NCI-H187 treated with DMSO at 0.1 percent for 48 hours (cell line): ENCODE measurements at regions not wholly inside any gene's neighbourhood (a gene's known extent, or its start where the extent isn't known, plus 50 kb on each side); places are given as distances from the start of the nearest gene placed in this dataset.

Experiments
- DNase-seq: peaks from one replicate; lab custom pipeline; 2025; lab: John Stamatoyannopoulos, UW

DNA sequence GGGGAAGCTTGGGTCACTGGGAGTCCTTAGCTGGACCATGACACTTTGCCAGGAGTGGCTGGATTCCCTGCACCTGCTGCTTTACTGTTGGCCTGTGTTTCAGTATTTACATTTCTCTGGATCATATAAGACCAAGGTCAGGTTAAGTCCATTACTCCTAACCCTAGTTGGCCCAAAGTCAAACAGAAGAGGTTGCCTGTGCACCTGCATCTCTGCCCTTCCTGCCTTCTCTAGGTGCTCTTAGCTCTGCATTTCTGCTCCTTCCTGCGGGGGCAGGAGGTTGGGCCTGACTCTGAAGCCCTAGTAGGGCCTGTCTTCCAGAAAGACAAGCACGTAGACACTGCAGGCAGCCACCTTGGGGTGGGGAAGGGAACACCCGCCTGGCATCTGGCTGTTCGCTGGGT is 124.3 kb downstream of the RPLP1 start:
- DNase-seq, result no peak

DNA sequence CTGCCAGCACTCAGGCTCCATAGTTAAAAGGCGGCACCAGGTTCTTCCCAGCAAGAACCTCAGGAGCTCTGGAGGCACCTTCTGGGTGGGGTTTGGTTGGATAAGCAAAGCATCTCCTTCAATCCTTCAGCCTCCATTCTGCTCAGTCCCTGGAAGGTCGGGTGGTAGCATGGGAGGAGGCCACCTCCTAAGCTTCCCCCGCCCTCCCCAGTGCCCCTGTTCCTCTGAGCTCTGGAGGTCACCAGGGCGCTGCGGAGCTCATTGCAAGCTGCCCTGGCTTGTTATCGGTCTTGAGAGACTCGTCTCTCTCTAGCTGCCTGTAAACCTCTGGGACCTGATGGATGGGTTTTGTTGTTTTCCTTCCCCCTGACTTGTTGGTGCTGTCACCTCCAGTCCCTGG is 124.8 kb downstream of the RPLP1 start:
- no peak for DNase-seq

DNA sequence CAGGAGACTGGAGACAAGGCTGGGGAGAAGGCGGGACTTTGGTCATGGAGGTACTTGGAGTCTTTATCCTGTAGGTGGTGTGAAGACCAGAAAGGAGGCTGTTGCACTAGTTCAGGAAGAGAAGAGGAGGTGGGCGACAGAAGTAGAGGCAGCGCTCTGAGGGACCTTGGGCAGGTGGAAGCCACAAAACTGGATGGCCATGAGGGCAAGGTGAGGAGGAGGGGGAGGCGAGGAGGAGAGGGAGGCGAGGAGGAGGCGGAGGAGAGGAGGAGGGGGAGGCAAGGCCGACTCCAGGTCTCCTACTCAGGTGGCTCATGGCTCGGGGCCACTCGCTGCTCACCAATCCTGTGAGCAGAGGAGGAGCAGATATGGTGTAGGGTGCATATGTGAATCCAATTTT is 125.6 kb downstream of the RPLP1 start:
- no peak for DNase-seq

DNA sequence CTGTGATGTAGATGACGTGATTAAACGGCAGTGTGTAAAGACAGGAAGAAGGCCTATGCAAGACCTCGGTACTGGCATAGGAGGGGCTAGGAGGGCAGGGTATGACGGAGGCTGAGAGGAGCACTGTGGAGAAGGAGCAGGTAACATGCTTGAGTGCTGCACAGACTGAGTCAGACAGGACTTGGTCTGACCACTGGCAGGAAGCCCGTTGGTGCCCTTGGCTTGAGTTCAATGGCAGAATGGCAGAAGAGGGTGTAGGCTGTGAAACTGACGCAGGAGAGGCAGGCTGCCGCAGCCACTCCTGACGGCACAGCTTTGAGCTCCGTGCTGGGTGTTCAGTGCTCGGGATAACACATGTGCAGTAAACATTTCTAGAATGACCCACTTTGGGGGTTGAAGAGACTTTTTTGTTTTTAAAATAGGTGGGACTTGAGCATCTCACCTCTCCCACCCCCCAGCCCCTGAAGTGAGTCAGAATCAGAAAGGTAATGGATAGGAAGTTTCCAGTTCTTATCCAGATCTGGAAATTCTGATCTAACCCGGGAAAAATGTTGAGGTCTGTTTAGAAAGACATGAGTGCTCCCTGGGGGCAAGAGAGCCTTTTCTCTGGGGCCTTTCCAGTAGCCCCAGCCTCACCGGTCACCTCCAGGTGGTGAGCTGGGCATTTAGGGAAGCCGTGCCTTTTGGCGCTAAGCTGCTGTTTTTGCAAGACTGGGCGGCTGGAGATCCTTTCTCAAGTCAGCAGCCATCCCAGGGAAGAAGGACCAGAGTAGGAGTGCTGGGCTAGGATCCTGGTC is 126.4 kb downstream of the RPLP1 start:
- no peak for DNase-seq

DNA sequence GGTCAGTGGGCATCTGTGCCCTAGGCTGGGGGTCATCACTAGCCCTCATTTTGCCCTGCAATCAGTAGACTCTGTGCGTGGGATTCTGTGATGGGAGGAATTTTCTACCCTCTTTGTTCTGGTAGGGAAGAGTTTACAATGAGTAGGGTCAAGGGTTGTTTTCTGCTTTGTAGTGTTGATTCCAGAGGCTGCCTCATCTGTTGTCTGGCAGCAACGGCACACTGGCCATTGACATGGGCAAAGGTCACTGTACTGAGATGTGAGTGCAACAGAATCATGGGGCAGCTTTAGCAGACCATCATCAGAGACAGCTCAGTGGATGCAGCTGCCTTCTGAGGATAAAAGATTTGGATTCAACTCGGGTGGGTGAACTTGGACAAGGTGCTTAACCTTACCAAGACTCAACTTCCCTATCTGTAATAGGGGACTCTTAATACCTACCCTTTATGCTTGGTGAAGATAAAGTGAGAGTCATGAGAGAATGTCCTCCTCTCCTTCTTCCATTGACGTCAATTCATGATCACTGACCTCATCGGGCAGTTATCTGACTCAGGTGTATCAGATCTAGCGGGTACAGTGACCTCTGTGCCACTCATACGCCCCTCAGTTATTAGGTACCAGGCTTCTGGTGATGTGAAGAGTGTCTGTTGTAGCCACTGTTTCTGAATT is 127.5 kb downstream of the RPLP1 start:
- no peak for DNase-seq

DNA sequence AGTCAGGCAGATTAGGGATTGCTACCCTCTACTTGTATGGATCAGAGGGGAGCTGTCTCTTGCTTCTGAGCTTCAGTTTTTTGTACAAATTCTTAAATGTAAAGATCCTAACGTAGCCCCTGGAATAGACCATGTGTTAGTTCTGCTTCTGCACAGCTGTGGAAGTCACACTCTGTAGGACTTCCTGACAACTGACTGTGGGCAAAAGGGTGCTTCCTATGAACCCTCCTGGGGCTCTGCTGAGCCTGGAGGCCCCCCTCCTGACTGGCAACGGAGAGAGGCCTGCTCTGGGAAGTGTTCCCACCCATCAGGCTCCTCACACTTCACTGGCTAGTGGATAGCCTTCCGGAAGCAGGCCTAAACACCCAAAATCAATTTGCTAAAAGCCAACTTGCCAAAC is 131.0 kb downstream of the RPLP1 start:
- DNase-seq, result no peak

DNA sequence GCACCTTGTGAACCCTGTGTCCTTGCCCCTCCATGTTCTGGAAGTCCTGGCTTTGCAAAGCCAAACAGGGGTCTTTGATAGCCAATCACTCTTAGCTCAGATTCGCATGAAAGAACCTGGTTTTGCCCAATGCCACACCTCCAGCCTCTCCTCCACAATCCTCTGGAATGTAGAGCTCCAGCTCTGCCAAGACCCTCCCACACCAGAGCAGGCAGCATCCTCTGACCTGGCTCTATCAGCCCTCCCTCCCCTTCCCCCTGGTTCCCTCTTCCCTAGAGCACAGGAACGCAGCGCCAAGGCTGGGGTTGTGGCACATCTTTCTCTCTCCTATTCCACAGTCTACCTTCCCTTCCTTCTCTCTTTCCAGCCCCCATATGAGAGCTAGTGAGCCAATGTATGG is 133.3 kb downstream of the RPLP1 start:
- no peak for DNase-seq

DNA sequence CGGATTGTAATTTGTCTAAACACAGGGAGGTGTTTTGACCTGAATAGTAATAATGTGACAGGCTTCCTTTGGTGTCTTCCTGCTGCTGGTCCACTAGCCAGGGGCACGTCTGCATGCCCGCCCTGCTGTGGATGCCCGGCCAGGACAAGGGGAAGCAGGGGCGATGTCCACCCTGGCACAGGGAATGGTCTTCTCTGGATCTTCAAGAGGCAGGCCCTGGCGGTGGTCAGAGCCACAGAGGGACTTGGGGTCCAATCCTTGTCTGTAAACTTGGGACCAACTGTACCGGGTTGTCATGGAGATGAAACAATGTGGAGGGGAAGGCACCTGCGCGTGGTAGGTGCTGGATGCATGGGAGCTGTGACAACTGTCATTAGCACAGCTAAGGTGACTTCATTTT is 134.1 kb downstream of the RPLP1 start:
- DNase-seq, result no peak

DNA sequence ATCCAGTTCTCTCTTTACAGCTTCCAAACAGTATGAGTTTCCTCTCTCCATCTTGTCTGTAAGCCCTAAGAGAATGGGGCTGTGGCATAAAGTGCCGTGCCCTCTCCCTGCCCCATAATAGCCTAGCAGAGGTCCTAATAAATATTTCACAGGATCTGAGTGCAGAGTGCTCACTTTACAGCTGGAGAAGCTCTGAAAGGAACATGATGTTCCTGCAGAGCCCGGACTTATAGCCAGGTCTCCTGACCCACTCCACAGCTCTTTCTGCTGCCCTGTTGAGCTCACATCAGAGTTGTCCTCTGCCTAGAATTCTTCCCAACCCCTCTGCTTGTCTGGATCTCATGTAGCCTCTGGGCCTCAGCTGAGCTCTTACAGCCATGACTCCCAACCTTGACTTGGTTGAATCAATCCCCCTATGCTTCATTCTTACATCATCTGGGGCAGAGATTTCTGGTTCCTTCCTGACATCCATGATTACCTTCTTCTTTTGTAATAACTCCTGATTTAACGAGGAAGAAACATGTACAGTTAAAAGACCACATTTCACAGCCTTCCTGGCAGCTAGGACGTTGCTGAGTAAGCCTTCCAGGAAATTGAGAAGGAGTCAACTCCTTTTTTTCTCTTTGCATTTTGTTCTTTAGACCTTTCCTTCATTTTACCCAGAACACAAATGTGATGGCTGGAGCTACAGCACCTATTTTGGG is 135.3 kb downstream of the RPLP1 start:
- DNase-seq, result no peak

DNA sequence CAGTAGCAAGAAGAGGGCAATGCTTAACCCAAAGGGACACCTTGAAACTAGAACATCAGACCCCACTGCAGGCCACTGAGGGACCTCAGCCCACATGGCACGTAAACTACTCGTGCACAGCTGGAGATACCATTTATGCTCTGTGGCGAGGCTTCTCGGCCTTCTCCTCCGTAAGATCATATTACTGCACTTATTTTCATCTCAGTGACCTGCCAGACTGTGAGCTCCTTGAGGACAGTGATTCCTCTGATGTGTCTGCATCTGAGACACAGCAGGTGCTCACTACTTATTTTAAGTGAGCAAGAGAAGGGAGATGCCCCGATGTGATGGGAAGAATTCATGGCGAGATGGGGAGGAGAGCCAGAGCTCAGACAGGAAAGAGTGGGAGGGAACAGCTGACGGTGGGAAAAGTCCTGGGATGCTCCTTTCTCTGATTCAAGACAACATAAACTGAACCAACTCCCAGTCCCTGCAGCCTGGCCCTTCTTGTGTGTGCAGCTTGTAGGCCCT is 137.6 kb downstream of the RPLP1 start:
- DNase-seq, result no peak

DNA sequence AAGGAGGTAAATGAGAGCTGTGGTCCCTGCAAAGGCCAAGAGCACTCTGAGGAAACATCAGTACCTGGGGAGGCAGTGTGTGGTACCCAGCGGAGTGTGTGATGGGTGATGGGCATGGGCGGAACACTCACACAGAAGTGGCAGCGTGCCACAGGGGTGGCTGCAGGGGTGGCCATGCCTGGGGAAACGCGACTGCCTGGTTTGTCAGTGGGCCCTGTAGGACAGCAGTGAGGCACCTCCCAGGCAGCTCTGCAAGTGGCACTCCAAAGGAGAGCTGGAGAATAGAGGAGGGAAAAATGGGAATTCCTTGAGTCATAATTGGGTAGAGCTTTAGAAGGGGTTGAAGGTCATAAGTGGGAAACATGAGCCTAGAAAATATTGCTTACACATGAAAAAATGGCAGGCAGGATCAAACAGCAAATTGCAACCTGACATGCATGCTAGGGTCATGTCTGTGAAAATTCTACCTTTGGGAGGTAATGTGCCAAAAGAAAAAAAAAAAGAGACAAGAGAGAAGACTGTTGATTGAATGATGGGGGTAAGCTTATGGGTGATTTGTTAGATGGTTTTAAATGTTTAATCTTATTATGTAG is 138.4 kb downstream of the RPLP1 start:
- DNase-seq, result no peak

DNA sequence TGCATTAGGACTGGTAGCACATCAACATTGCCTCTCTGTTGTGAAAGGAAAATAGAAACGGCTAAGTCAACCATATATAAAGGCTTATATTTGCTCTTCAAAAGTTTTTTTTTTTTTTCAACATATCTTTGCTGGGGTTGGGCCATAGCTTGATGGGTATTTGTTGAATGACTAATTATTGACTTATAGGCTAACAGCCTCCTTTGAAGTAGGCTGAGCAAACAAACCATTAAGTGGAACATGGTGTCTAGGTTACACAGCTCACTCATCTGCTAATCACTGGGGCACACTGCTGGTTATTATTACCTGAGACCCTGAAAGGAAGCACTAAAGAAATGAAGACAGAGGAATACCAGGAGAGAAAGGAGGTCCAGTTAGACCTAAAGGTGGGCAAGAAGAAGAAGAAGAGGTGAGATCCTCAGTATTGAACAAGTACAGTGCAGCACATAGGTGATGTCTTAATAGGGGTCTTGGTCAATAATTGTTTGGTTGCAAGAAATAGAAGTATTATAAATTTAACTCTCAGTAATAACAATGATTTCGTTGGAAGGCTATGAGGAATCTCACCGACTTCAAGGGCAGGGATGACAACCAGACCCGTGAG is 139.4 kb downstream of the RPLP1 start:
- DNase-seq, result peak; percentile 32

DNA sequence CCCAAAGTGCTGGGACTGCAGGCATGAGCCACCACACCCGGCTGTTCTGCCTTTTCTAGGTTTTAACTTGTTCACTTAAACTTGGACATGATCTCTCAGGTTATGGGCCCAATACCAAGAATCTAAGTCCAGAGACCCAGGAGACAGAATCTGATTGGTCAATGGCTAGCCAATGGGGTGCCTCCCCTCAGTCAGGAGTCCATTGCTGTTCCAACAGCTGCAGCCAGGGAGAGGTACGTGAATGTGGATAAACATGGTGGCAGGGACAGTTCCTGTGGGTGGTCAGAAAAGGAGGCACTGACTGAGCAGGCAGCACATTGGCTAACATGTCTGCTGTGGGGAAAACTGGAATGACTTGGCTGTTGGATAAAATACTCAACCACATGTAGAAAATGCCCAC is 140.3 kb downstream of the RPLP1 start:
- no peak for DNase-seq

DNA sequence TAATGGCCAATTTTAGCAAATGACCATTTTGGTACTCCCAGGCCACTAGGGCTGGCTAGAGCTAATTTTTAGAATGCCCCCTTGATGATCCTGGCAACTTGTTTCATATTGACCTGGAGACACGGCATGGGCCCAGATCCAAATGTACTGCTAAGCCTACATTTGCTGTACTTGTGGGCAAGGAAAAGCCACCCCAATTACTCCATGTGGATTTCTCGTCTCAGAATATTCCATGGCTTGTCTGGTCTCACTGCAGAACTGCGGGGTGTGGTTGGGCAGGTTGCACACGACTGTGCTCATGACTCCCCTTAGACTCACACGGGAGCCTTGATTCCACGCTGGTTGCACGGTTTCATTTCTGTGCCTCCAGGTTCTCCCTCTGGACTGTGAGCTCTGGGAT is 140.9 kb downstream of the RPLP1 start:
- no peak for DNase-seq

DNA sequence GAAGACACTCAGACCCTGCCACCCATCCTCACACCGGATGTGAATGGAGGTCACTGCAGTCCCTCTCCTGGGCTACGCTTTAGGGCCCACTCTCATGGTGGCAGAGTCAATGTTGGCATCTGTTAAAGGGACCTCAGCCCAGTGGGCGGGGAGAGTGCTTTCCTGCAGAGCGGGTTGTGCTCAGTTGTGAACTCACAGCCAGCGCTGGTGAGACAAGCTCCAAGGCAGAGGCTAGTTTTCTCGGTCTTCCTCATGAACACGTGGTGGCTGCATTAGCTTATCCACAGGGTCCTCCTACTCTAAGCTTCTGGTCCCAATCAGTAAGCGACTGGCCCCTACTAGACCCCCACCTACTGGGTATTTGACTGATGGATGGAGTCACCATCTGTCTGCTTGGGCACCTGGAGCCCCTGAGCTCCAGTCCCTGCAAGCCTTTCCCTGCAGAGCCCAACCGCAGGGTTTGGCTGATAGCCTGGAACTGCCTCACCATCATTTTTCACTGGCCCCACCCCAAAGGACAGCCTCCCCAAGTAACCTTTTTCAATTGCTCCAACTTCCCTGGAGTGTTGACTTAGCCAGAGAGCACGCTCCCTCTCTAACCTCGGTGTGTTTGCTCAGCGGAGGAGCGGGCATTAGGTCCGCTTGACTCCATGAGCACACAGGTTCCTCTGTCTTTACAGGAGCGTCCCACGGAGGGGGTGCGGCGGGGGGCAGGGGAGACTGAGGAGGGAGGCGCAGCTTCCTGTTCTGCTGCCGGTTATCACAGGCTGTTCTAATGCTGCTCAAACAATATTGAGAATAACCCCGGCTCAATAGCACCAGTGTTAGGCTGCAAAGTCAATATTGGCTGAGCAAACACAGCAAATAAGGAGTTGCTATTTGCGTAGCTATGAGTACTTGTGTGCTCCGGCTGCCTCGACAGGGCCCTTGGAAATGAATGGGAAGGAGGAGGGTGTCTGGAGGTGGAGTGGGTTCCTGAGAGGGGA is 141.7 kb downstream of the RPLP1 start:
- peak; percentile 99 for DNase-seq

DNA sequence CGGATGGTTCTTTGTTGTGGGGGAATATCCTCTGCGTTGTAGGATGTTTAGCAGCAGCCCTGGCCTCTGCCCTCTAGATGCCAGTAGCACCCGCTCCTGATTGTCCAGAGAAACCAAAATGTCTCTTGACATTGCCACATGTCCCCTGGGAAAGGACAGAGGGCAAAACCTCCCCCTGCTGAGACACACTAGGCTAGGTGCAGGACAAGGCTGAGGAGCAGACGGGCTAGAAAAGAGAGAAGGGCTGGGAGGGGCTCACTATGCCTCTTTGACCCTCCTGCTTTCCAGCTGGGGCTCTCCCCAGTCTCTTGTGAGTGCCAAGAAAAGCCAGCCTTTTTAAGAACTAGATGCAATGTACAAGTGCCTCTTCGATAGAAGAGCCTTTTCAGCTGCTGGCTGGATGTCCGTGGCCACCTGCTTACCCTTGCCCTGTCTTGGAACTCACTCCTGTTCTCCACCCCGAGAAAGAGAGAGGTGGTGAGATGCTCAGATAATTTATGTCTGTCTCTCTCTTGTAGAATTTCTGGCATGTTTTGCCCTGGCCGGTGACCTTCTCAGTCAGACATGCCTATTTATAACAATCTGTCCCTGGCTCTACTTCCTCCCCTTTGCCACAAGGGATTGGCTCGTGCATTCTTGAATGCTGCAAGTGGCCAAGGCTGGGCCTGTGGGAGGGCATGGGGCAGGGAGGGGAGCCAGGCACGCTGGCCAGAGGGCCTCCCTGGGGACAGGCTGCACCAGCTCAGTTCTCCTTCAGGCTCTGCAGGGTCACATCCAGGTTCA is 142.6 kb downstream of the RPLP1 start:
- no peak for DNase-seq

DNA sequence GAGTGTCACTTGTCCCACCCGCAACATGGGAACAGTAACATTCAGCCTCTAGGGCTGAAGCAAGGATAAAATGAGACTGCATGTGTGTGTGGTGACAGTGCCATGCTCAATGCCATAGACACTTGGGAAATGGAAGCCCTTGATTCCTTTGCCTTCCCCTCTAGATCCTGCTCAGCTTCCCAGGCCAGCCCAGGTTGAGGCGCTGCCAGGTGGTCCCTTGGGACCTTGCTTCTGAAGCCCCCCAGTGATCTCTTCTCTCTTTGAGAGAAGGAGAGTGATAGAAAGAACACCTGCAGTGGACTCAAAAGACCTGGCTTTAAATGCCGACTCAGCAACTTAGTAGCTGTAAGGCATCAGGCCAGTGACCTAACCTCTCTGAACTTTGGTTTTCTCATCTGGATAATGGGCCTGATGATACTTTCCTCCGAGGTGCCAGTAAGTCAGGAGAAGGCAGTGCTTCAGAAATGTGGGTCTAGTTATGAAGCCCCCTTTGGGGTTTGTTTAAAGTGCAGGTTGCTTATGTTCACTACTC is 144.5 kb downstream of the RPLP1 start:
- no peak for DNase-seq

DNA sequence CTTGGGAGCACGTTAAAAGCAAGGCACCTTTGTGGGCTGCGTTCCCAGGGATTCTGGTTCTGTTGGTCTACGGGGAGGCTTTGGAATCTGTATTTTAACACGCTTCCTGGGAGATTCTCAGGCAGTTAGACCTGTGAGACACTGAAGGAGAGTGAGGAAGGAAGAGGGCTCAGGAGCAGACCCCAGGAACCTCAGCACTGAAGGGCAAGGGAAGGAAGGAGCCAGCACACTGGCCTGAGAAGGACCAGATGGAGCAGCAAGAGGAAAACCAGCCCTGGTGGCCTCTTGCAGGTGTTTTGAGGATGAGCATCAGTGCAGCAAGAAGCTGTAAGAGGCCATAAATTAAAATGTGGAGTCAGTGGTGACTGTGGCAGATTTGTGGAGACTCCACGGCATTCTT is 146.7 kb downstream of the RPLP1 start:
- DNase-seq, result no peak

DNA sequence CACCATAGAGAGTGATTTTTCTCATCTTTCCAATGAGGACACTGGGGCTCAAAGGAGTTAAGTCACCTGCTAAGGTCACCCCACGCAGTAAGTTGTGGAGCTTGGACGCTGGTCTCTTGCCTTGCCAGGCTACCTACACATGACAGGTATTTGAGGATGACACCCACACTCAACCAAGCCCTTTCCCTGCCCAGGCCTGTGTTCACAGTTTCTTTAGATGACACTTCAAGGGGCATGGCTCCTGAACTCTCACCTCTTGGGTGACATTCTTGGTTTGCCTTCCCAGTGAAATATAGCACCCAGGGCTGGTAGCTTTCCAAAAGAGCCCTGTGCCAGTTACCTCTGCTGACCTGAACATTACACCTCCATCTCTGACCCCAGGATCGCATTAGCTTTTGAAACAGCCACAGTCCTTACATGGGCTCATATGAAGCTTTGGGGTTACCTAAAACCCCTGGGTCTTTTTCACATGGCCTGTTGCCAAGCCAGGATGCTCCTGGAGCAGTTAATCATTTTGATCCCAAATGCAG is 148.0 kb downstream of the RPLP1 start:
- no peak for DNase-seq
